HL-60 (cell line): ENCODE measurements at regions not wholly inside any gene's neighbourhood (a gene's known extent, or its start where the extent isn't known, plus 50 kb on each side); places are given as distances from the start of the nearest gene placed in this dataset.

Experiments used
- GABPA ChIP-seq: IDR thresholded peaks from 2 replicates; pipeline ENCODE4 v1.6.1; 2012; ENCODE audit warnings: low read depth
- POLR2AphosphoS5 ChIP-seq: IDR thresholded peaks from 2 replicates; pipeline ENCODE4 v1.6.1; 2012; ENCODE audit warnings: low read depth
- REST ChIP-seq: IDR thresholded peaks from 2 replicates; pipeline ENCODE4 v1.6.1; 2012; ENCODE audit warnings: low read depth; ENCODE audit not compliant: insufficient replicate concordance
- SPI1 ChIP-seq: IDR thresholded peaks from 2 replicates; pipeline ENCODE4 v1.6.1; 2012; ENCODE audit warnings: low read depth, mild to moderate bottlenecking, borderline replicate concordance
- TF ChIP-seq, protein P1 (sequence below): IDR thresholded peaks from one replicate; pipeline ENCODE4 v1.5.1; 2011; ENCODE audit warnings: low read length, control low read depth, inconsistent platforms; ENCODE audit not compliant: insufficient read depth

- TF ChIP-seq, protein P1, sequence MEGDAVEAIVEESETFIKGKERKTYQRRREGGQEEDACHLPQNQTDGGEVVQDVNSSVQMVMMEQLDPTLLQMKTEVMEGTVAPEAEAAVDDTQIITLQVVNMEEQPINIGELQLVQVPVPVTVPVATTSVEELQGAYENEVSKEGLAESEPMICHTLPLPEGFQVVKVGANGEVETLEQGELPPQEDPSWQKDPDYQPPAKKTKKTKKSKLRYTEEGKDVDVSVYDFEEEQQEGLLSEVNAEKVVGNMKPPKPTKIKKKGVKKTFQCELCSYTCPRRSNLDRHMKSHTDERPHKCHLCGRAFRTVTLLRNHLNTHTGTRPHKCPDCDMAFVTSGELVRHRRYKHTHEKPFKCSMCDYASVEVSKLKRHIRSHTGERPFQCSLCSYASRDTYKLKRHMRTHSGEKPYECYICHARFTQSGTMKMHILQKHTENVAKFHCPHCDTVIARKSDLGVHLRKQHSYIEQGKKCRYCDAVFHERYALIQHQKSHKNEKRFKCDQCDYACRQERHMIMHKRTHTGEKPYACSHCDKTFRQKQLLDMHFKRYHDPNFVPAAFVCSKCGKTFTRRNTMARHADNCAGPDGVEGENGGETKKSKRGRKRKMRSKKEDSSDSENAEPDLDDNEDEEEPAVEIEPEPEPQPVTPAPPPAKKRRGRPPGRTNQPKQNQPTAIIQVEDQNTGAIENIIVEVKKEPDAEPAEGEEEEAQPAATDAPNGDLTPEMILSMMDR, result no peak
- TF ChIP-seq POLR2AphosphoS5, result no peak
- no peak for TF ChIP-seq REST
- no peak for TF ChIP-seq SPI1
- TF ChIP-seq GABPA, result no peak
Measured at GRCh38 chr6:11357285-11357684, 124.8 kb upstream of the NEDD9 start.
